Heart left ventricle (tissue), 16 donors: ENCODE measurements at regions not wholly inside any gene's neighbourhood (a gene's known extent, or its start where the extent isn't known, plus 50 kb on each side); places are given as distances from the start of the nearest gene placed in this dataset.
"Not testable (repeated sequence)": the region's sequence is repeated elsewhere in the genome, so short reads cannot be mapped to it uniquely, and the experiment has no call there.

Experiments
- ATAC-seq, 4 donors: fragments of 200-7000 bp; cut with Tn5 transposase; one replicate each; pipeline ENCODE4 v1.9.1; 2020 to 2022; ENCODE audit warnings: moderate library complexity in 4 of 4, mild to moderate bottlenecking in 3 of 4, moderate number of reproducible peaks in 1 of 4
- DNase-seq, 5 donors: peaks; one replicate each; pipeline ENCODE4 v3.0.0-alpha.2; 2020
- H3K27ac ChIP-seq, 12 donors: fragments of 200-600 bp; sonication (generic) in 4 of 12; one replicate each; pipeline versions ENCODE4 v1.5.0 to v1.8.0; 2016 to 2022; ENCODE audit warnings: mild to moderate bottlenecking in 2 of 12
- H3K27me3 ChIP-seq, 9 donors: fragments of 200-600 bp; sonication (generic) in 2 of 9; one replicate each; pipeline versions ENCODE4 v1.5.1 to v1.8.0; 2016 to 2022; ENCODE audit warnings: mild to moderate bottlenecking in 3 of 9
- H3K36me3 ChIP-seq, 9 donors: fragments of 200-600 bp; sonication (generic) in 2 of 9; one replicate each; pipeline versions ENCODE4 v1.5.0 to v1.8.0; 2018 to 2022; ENCODE audit warnings: mild to moderate bottlenecking in 2 of 9
- H3K4me1 ChIP-seq, 12 donors: fragments of 200-600 bp; sonication (generic) in 4 of 12; one replicate each; pipeline versions ENCODE4 v1.5.0 to v1.8.0; 2016 to 2022; ENCODE audit warnings: mild to moderate bottlenecking in 3 of 12
- H3K4me3 ChIP-seq, 12 donors: fragments of 200-600 bp; sonication (generic) in 4 of 12; one replicate each; pipeline versions ENCODE4 v1.5.0 to v1.8.0; 2017 to 2022; ENCODE audit warnings: mild to moderate bottlenecking in 9 of 12, moderate library complexity in 4 of 12
- H3K9me3 ChIP-seq, 12 donors: fragments of 200-600 bp; sonication (generic) in 4 of 12; one replicate each; pipeline versions ENCODE4 v1.5.0 to v1.8.0; 2016 to 2022; ENCODE audit warnings: mild to moderate bottlenecking in 1 of 12
- CTCF ChIP-seq, 12 donors: fragments of 200-600 bp; sonication (generic) in 4 of 12; IDR thresholded peaks; one replicate each; pipeline versions ENCODE4 v1.5.0 to v1.8.0; 2018 to 2022; ENCODE audit warnings: antibody characterized with exemption in 12 of 12, mild to moderate bottlenecking in 5 of 12
- POLR2A ChIP-seq, 2 donors: fragments of 450-650 bp; IDR thresholded peaks; one replicate each; pipeline ENCODE4 v1.6.1; 2017; ENCODE audit warnings: antibody characterized with exemption in 2 of 2, mild to moderate bottlenecking in 2 of 2, moderate library complexity in 2 of 2
- WGBS, 4 donors: extraction: QIAGEN DNeasy Blood & Tissue Kit in 2 of 4; methylation state at CpG; one replicate each; pipeline versions ENCODE4 v1.1.5 to v1.1.7; 2013 to 2018; 5-methylcytosine and 5-hydroxymethylcytosine counted together
- intact Hi-C, 10 donors: fragments of 100-400 bp; cut with DNase I; formaldehyde crosslinking; loops; one replicate each; pipeline versions ENCODE4 v1.11.1 to v1.14.2; 2022
- donor health status: ischemic (EF 13 %, LVEDD 7.1; RV severe dilation, severe dysfunction).
- donor health status: healthy with polysubstance abuse.
- donor health status: DM: no; HTN: yes; CAD: no.
- donor health status: DM: no; HTN: no; CAD: no.
- donor health status: ischemic (EF 25% LVEDD 6.9; RV normal size, moderate dysfunction).
- donor health status: ischemic (EF 25% LVEDD 5.7; RV mildly dilated, moderate dysfunction).
- donor health status: healthy.
- donor health status: DM: yes; HTN: yes; CAD: no.
- donor health status: ischemic (EF 35%, LVEDD 5.7; RV mildly dilated, moderate dysfunction).
- donor health status: nonischemic (EF 11% LVEDD 7.7; RV severe dilation, severe dysfunction).
- donor health status: DM: yes; HTN: yes; CAD: no.
- donor health status: PGD.
- donor health status: ischemic (EF 29% LVEDD 5.4; RV normal size, mild dysfunction).
- donor health status: nonischemic (EF 23%, LVEDD 6.1; RV moderate dilation, normal function).

GRCh38 chr17:53626286-53626685 lies 196.4 kb upstream of the KIF2B start:
- no peak for DNase-seq
- no peak for ATAC-seq
- H3K36me3 ChIP-seq = no peaks in the 10 kb centered on the region
- no peak overlapping the region for H3K27ac ChIP-seq
- no peaks in the 10 kb centered on the region for H3K27me3 ChIP-seq
- H3K4me3 ChIP-seq = no peak overlapping the region
- no peaks in the 10 kb centered on the region for H3K9me3 ChIP-seq
- H3K4me1 ChIP-seq = no peaks in the 10 kb centered on the region
- WGBS, 4 donors = 67 to 76% (median 72%) methylated on average over 1 of the region's 1 CpG
- TF ChIP-seq POLR2A (IDR thresholded peaks at IDR 0.05) = no peak
- no peak for TF ChIP-seq CTCF (IDR thresholded peaks at IDR 0.05)
- intact Hi-C loops = no loop called here

- WGBS, 4 donors = 50 to 60% (median 56%) methylated on average over 3 of the region's 3 CpGs
- H3K4me1 ChIP-seq = no peaks in the 10 kb centered on the region
- no peaks in the 10 kb centered on the region for H3K36me3 ChIP-seq
- intact Hi-C loops = no loop called here
- no peak for ATAC-seq
- H3K4me3 ChIP-seq = no peak overlapping the region
- DNase-seq = no peak
- no peak for TF ChIP-seq CTCF (IDR thresholded peaks at IDR 0.05)
- TF ChIP-seq POLR2A (IDR thresholded peaks at IDR 0.05) = no peak
- no peak overlapping the region for H3K27ac ChIP-seq
- no peaks in the 10 kb centered on the region for H3K27me3 ChIP-seq
- no peaks in the 10 kb centered on the region for H3K9me3 ChIP-seq
Observed at GRCh38 chr17:53619025-53619424, 203.7 kb upstream of the KIF2B start.

- intact Hi-C loops, DNase-seq, H3K27me3 ChIP-seq, H3K4me1 ChIP-seq, H3K9me3 ChIP-seq, H3K36me3 ChIP-seq, ATAC-seq, H3K4me3 ChIP-seq, H3K27ac ChIP-seq: not testable (repeated sequence)
- 82 to 92% (median 86%) methylated on average over 5 of the region's 5 CpGs for WGBS, 4 donors
Observed at GRCh38 chr17:53608208-53608607, 214.5 kb upstream of the KIF2B start.

- ATAC-seq (no peak), DNase-seq (no peak)
- H3K27me3 ChIP-seq = peaks cover 0 to 3% (median 0%) of the 10 kb centered on the region in 9 donors
- no peaks in the 10 kb centered on the region for H3K36me3 ChIP-seq
- TF ChIP-seq POLR2A (IDR thresholded peaks at IDR 0.05) (no peak), CTCF (IDR thresholded peaks at IDR 0.05) (no peak)
- 0 to 11% (median 6%) methylated on average over 1 of the region's 1 CpG for WGBS, 4 donors
- H3K27ac ChIP-seq = no peak overlapping the region
- intact Hi-C loops = no loop called here
- no peaks in the 10 kb centered on the region for H3K4me1 ChIP-seq
- H3K9me3 ChIP-seq = peaks cover 0 to 4% (median 0%) of the 10 kb centered on the region in 12 donors
- no peak overlapping the region for H3K4me3 ChIP-seq
Observed at GRCh38 chr17:53607475-53607874, 215.3 kb upstream of the KIF2B start.

GRCh38 chr17:53588317-53588716 lies 234.4 kb upstream of the KIF2B start:
- no peaks in the 10 kb centered on the region for H3K9me3 ChIP-seq
- H3K4me1 ChIP-seq = no peaks in the 10 kb centered on the region
- no peak for DNase-seq
- intact Hi-C loops = loop anchor here in 1 of 10 donors (5.0 kb wide), 1 partner anchor 51 kb away; no protein-coding TSS in a partner anchor
- ATAC-seq = no peak
- no peaks in the 10 kb centered on the region for H3K27me3 ChIP-seq
- TF ChIP-seq POLR2A (IDR thresholded peaks at IDR 0.05) = no peak
- no peak for TF ChIP-seq CTCF (IDR thresholded peaks at IDR 0.05)
- H3K27ac ChIP-seq = no peak overlapping the region
- no peaks in the 10 kb centered on the region for H3K36me3 ChIP-seq
- no peak overlapping the region for H3K4me3 ChIP-seq
